ENCODE measurements at regions not wholly inside any gene's neighbourhood (a gene's known extent, or its start where the extent isn't known, plus 50 kb on each side); places are given as distances from the start of the nearest gene placed in this dataset.

DNA sequence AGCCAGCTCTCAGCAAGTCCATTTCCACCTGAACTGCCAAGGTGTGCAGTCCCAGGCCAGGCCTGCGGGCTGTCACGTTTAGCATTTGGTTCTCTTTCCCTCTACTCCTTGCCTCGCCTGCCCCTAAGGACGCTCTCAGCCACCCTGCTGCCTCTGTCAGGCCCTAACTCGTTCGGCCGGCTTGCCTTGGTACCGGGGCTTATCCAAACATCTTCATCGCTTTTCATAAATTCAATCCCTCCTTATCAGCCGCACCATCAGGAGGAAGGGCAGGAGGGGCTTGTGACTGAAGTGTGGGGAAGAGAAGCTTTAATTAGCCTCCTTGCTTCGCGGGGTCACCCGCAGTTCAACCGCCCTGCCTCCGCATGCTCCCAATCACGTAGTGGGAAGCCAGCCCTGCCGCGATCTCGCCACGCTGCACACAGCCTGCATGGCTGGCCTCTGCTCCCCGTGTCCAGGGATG lies 231.1 kb downstream of the SOX9 start:
- no peak for DNase-seq
- in situ Hi-C loops (cut with MboI; ENCODE audit: low pct_unique_long_range_greater_than_20kb, low sequenced_read_pairs) = no loop called here

GRCh38 chr17:72353502-72353901 lies 232.7 kb downstream of the SOX9 start:
- in situ Hi-C loops (cut with MboI; ENCODE audit: low pct_unique_long_range_greater_than_20kb, low sequenced_read_pairs) = no loop called here
- DNase-seq = no peak

GRCh38 chr17:72354071-72354470 lies 233.3 kb downstream of the SOX9 start:
- in situ Hi-C loops (cut with MboI; ENCODE audit: low pct_unique_long_range_greater_than_20kb, low sequenced_read_pairs) = no loop called here

GRCh38 chr17:72357764-72358365 lies 237.0 kb downstream of the SOX9 start:
- DNase-seq = no peak
- in situ Hi-C loops (cut with MboI; ENCODE audit: low pct_unique_long_range_greater_than_20kb, low sequenced_read_pairs) = no loop called here

More at GRCh38 chr17:72354071-72354470, 233.3 kb downstream of the SOX9 start:
- no peak for DNase-seq

DNA sequence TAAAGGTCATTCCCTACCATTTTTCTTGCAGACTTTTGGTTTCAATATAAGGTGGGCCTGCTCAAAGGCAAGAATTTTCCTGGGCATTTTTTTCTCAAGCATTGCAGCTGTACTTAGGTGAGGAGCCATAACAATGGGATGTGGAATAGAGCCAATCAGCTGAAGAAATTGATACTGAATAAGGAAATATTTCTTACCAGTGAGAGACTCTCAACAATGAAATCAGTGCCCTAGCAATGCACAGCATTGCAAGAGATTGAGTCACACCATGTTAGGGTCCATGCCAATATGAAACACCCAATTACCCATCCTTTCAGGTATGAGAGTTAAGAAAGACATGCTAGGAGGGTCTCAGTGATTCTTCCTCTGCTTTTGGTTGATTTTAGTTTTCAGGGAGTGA lies 237.6 kb downstream of the SOX9 start:
- in situ Hi-C loops (cut with MboI; ENCODE audit: low pct_unique_long_range_greater_than_20kb, low sequenced_read_pairs) = no loop called here

DNA sequence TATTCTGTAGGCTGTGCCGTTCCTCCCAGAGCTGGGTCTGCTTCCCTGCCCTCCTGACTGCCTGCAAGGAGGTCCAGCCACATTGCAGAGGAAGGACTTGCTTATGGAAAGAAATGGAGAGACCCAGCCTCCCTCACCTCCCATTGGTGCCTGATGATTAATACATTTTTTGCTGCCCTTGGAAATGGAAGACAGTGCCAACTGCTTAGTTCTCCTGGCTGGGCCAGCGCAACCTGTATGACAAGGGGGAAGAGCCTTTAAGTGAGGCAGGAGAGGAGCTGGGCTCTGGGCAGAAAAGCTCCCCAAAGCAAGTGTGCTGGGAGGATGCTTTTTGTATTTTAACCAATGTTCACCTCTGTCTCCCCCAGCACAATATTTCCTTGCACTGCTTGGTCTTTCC lies 238.5 kb downstream of the SOX9 start:
- DNase-seq = no peak
- in situ Hi-C loops (cut with MboI; ENCODE audit: low pct_unique_long_range_greater_than_20kb, low sequenced_read_pairs) = no loop called here

More for the DNA sequence above, 237.6 kb downstream of the SOX9 start:
- DNase-seq = no peak

GRCh38 chr17:72359811-72360210 lies 239.0 kb downstream of the SOX9 start:
- in situ Hi-C loops (cut with MboI; ENCODE audit: low pct_unique_long_range_greater_than_20kb, low sequenced_read_pairs) = no loop called here
- DNase-seq = no peak

- in situ Hi-C loops (cut with MboI; ENCODE audit: low pct_unique_long_range_greater_than_20kb, low sequenced_read_pairs) = no loop called here
- DNase-seq = no peak
Measured at GRCh38 chr17:72360386-72360940, 239.6 kb downstream of the SOX9 start.

GRCh38 chr17:72361892-72362291 lies 241.1 kb downstream of the SOX9 start:
- in situ Hi-C loops (cut with MboI; ENCODE audit: low pct_unique_long_range_greater_than_20kb, low sequenced_read_pairs) = no loop called here
- no peak for DNase-seq

DNA sequence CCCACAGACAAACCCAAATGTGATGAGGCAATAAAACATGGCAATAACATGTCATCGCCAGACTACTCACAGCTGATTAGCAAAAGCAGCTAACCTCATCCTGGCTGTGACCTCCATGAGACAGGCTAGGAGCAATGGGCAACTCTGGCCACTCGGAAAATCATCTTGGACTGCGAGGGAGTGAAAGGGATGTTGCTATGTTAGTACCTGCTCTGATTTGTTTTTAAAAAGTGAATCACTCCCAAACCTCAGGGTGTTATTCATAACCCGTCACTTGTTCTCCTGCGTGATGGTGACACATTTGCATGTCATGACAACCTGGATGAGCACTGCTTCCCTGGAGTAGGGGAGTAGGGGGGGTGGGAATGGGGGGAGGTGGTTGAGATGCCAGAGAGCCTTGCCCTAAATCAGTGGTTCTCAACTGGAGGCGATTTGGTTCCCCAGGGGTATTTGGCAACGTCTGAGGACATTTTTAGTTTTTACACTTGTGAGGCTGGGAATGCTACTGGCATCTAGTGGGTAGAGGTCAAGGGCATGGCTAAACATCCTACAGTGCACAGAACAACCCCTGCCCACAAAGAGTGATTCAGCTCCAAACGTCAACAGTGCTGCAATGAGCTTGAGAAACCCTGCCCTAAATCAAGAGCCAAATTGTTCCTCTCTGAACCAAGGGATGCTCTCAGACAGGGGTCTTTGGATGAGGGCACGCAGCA lies 241.7 kb downstream of the SOX9 start:
- in situ Hi-C loops (cut with MboI; ENCODE audit: low pct_unique_long_range_greater_than_20kb, low sequenced_read_pairs) = no loop called here
- no peak for DNase-seq

DNA sequence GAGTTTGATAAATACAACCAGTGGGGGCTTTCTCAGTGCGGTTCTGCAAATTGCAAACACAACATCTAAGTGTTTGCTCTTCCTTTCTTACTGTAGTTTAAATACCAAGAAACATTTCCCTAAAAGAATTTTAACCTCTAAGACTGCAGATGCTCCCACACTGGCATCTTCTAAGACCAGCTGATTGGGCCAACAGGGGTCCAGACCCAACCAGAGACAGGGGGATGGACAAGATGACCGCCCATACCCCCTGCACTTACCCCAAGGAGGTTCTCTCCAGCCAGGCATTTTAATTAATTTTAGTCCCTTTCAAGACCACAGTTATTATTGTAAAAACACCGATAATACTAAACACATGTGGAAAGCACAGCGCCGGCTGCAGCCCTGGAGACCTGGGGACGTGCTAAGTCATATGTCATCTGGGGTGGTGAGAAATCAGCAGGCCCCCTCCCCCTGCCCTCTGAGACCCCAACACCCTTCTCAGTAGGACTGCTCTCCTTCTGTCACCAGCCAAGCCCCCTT lies 242.3 kb downstream of the SOX9 start:
- in situ Hi-C loops (cut with MboI; ENCODE audit: low pct_unique_long_range_greater_than_20kb, low sequenced_read_pairs) = no loop called here
- DNase-seq = no peak

GRCh38 chr17:72365857-72366414 lies 245.1 kb downstream of the SOX9 start:
- in situ Hi-C loops (cut with MboI; ENCODE audit: low pct_unique_long_range_greater_than_20kb, low sequenced_read_pairs) = no loop called here
- DNase-seq = no peak

- no peak for DNase-seq
- in situ Hi-C loops (cut with MboI; ENCODE audit: low pct_unique_long_range_greater_than_20kb, low sequenced_read_pairs) = no loop called here
Measured at GRCh38 chr17:72366626-72367025, 245.8 kb downstream of the SOX9 start.

- DNase-seq = no peak
- in situ Hi-C loops (cut with MboI; ENCODE audit: low pct_unique_long_range_greater_than_20kb, low sequenced_read_pairs) = no loop called here
Measured at GRCh38 chr17:72368191-72368590, 247.4 kb downstream of the SOX9 start.

DNA sequence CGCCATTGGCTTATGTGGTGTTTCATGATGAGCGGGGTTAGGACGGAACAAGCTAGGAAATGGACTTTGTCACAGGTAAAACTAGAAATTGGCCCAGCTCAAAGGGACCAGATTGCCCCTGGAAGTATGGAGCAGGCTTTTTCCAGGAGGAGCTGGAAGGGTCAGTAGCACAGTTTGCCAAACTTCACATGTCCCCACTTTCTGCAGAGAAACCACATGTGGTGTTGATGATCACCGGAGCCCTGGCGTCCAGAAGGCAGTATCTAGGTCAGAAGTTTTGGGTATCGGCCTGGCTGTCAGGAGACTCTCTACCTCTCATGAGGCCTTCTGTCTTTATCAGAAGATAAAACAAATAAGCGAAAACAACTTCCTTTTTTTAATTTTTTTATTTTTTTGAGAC lies 248.5 kb downstream of the SOX9 start:
- DNase-seq = no peak
- in situ Hi-C loops (cut with MboI; ENCODE audit: low pct_unique_long_range_greater_than_20kb, low sequenced_read_pairs) = no loop called here

DNA sequence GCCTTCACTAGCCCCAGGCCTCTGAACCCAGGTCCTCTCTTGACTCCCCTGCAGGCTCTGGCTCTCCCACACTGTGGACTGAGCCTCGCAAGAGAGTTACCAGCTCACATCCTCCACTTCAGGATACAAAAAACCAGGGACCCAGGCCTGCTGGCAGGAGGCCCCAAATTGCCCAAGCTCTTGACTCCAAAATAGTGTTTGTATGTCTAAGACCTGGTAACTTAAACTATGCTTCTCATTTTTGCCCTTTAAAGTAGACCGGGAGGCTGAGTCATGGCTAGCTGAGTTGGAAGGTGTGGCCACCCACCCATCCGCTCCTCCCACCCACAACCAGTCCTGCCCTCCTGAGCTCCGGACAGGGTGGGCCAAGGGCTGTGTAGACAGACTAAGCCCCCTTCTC lies 250.0 kb downstream of the SOX9 start:
- in situ Hi-C loops (cut with MboI; ENCODE audit: low pct_unique_long_range_greater_than_20kb, low sequenced_read_pairs) = no loop called here
- no peak for DNase-seq

- in situ Hi-C loops (cut with MboI; ENCODE audit: low pct_unique_long_range_greater_than_20kb, low sequenced_read_pairs) = no loop called here
- no peak for DNase-seq
Measured at GRCh38 chr17:72372185-72372584, 251.4 kb downstream of the SOX9 start.

- no peak for DNase-seq
- in situ Hi-C loops (cut with MboI; ENCODE audit: low pct_unique_long_range_greater_than_20kb, low sequenced_read_pairs) = no loop called here
Measured at GRCh38 chr17:72373910-72374741, 253.3 kb downstream of the SOX9 start.

Measured in KBM-7 (cell line).